ENCODE measurements at regions not wholly inside any gene's neighbourhood (a gene's known extent, or its start where the extent isn't known, plus 50 kb on each side); places are given as distances from the start of the nearest gene placed in this dataset.

- ChIA-PET CTCF (interaction anchor here (0.5 kb wide), 1 partner anchor 1708 kb away, joined by 3 read pairs; no protein-coding TSS in a partner anchor), POLR2A (no interaction called here)
- DNase-seq (ENCODE audit: low read depth, low spot score) (no peak), FAIRE-seq (no peak)
- Histone ChIP-seq H3K4me3 (replicated peaks in 1 of 3; ENCODE audit: insufficient read depth in 1 of 3, low read depth in 1 of 3, low read length in 3 of 3) (no peak overlapping the region), H4K20me1 (replicated peaks; ENCODE audit: control insufficient read depth, extremely low read depth, insufficient read depth, low read length) (no peaks in the 10 kb centered on the region), H3K79me2 (ENCODE audit: control insufficient read depth, insufficient read depth, low read length) (no peaks in the 10 kb centered on the region), H2AFZ (ENCODE audit: low read depth, low read length) (no peak overlapping the region), H3K9me1 (replicated peaks; ENCODE audit: control insufficient read depth, extremely low read depth, insufficient read depth, low read length) (no peaks in the 10 kb centered on the region), H3K4me2 (ENCODE audit: insufficient read depth, low read length) (no peak overlapping the region), H3K9ac (replicated peaks; ENCODE audit: extremely low read depth, insufficient read depth, low read length) (no peak overlapping the region), H3K27me3 (ENCODE audit: control insufficient read depth in 2 of 2, insufficient read depth in 2 of 2, low read length in 2 of 2) (no peaks in the 10 kb centered on the region), H3K36me3 (ENCODE audit: control insufficient read depth in 2 of 2, extremely low read depth in 1 of 2, insufficient read depth in 2 of 2, low read length in 2 of 2) (no peaks in the 10 kb centered on the region), H3K9me3 (replicated peaks; ENCODE audit: control insufficient read depth, insufficient read depth, low read length) (no peaks in the 10 kb centered on the region), H3K4me1 (ENCODE audit: control insufficient read depth, extremely low read depth, insufficient read depth, low read length) (no peaks in the 10 kb centered on the region), H3K27ac (ENCODE audit: insufficient read depth, low read depth, low read length) (no peak overlapping the region)
- TF ChIP-seq FOS (IDR thresholded peaks at IDR 0.05; ENCODE audit: borderline replicate concordance, insufficient read depth, low read length) (no peak), POLR2AphosphoS5 (IDR thresholded peaks at IDR 0.05; ENCODE audit: insufficient read depth, low read depth, low read length) (no peak), EZH2 (IDR thresholded peaks at IDR 0.05; ENCODE audit: borderline replicate concordance, low read depth, low read length, severe bottlenecking) (no peak), POLR2A (IDR thresholded peaks at IDR 0.05; ENCODE audit: low read depth, low read length) (no peak), JUN (IDR thresholded peaks at IDR 0.05; ENCODE audit: borderline replicate concordance, insufficient read depth, insufficient read length, low read depth) (no peak), MYC (IDR thresholded peaks at IDR 0.05; ENCODE audit: low read depth, low read length) (no peak), GATA2 (IDR thresholded peaks at IDR 0.05; ENCODE audit: insufficient read depth, insufficient read length, low read depth, low read length) (no peak)
- TF ChIP-seq, protein P1, sequence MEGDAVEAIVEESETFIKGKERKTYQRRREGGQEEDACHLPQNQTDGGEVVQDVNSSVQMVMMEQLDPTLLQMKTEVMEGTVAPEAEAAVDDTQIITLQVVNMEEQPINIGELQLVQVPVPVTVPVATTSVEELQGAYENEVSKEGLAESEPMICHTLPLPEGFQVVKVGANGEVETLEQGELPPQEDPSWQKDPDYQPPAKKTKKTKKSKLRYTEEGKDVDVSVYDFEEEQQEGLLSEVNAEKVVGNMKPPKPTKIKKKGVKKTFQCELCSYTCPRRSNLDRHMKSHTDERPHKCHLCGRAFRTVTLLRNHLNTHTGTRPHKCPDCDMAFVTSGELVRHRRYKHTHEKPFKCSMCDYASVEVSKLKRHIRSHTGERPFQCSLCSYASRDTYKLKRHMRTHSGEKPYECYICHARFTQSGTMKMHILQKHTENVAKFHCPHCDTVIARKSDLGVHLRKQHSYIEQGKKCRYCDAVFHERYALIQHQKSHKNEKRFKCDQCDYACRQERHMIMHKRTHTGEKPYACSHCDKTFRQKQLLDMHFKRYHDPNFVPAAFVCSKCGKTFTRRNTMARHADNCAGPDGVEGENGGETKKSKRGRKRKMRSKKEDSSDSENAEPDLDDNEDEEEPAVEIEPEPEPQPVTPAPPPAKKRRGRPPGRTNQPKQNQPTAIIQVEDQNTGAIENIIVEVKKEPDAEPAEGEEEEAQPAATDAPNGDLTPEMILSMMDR (IDR thresholded peaks at IDR 0.05; ENCODE audit: extremely low read depth in 1 of 2, insufficient read depth in 1 of 2, low read depth in 1 of 2, low read length in 2 of 2): no peak
- TF ChIP-seq, protein P2, sequence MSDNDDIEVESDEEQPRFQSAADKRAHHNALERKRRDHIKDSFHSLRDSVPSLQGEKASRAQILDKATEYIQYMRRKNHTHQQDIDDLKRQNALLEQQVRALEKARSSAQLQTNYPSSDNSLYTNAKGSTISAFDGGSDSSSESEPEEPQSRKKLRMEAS (IDR thresholded peaks at IDR 0.05; ENCODE audit: insufficient read depth, insufficient read length): no peak
- intact Hi-C loops (cut with micrococcal nuclease): no loop called here
- no TSS peak for BruUV-seq (replicated peaks)
- dilution Hi-C loops (cut with MboI; ENCODE audit: extremely low pct_ligation_motif_present, low sequenced_read_pairs): no loop called here
These were observed 154.2 kb upstream of the WWC1 start for GRCh38 chr5:168137265-168137664.

Data from endothelial cell of umbilical vein (primary cell).